Keratinocyte (primary cell): ENCODE measurements at regions not wholly inside any gene's neighbourhood (a gene's known extent, or its start where the extent isn't known, plus 50 kb on each side); places are given as distances from the start of the nearest gene placed in this dataset.

Source experiments
- DNase-seq: peaks from one replicate; pipeline ENCODE4 v3.0.0-alpha.2; 2011; ENCODE audit warnings: low read depth, missing footprints, low spot score
- FAIRE-seq: peaks from 2 replicates; lab custom pipeline; 2011; peaks lifted over from hg19 to GRCh38; lab: Jason Lieb, UNC
- H2AFZ ChIP-seq: 2 replicates; pipeline ENCODE4 v1.6.0; 2012; ENCODE audit warnings: low read length, control low read depth, inconsistent platforms; ENCODE audit not compliant: control insufficient read depth
- H3K27ac ChIP-seq: 2 replicates; pipeline ENCODE4 v1.5.1; 2011; ENCODE audit warnings: low read length; ENCODE audit not compliant: control insufficient read depth, insufficient read depth
- H3K27me3 ChIP-seq: 3 replicates; pipeline ENCODE4 v1.6.0; 2011; ENCODE audit warnings: low read length; ENCODE audit not compliant: control insufficient read depth, insufficient read depth; ENCODE audit errors: extremely low read depth
- H3K36me3 ChIP-seq, 2 experiments: 2 replicates in 1 of 2; 3 replicates in 1 of 2; pipeline ENCODE4 v1.5.1; 2011; ENCODE audit warnings: low read length in 2 of 2, mild to moderate bottlenecking in 1 of 2; ENCODE audit not compliant: control insufficient read depth in 2 of 2, insufficient read depth in 2 of 2; ENCODE audit errors: extremely low read depth in 1 of 2
- H3K4me1 ChIP-seq: 3 replicates; pipeline ENCODE4 v1.5.1; 2011; ENCODE audit warnings: low read length; ENCODE audit not compliant: control insufficient read depth, insufficient read depth; ENCODE audit errors: extremely low read depth
- H3K4me2 ChIP-seq: 3 replicates; pipeline ENCODE4 v1.6.0; 2011; ENCODE audit warnings: low read depth, low read length; ENCODE audit not compliant: control insufficient read depth, insufficient read depth; ENCODE audit errors: extremely low read depth
- H3K4me3 ChIP-seq, 3 experiments: fragments of 200-600 bp in 1 of 3; sonication (generic) in 1 of 3; 2 replicates in 2 of 3; 3 replicates in 1 of 3; pipeline ENCODE4 v1.5.1; 2011 to 2016; ENCODE audit warnings: low read length in 3 of 3, mild to moderate bottlenecking in 3 of 3, control low read depth in 2 of 3, inconsistent platforms in 1 of 3, low read depth in 1 of 3, mixed read lengths in 1 of 3, mixed run types in 1 of 3, moderate library complexity in 1 of 3; ENCODE audit not compliant: control insufficient read depth in 2 of 3, insufficient read depth in 2 of 3; ENCODE audit errors: extremely low read depth in 1 of 3
- H3K79me2 ChIP-seq: 2 replicates; pipeline ENCODE4 v1.6.0; 2012; ENCODE audit warnings: low read length; ENCODE audit not compliant: control insufficient read depth, insufficient read depth
- H3K9ac ChIP-seq: 3 replicates; pipeline ENCODE4 v1.6.0; 2011; ENCODE audit warnings: low read length; ENCODE audit not compliant: control insufficient read depth, insufficient read depth; ENCODE audit errors: extremely low read depth
- H3K9me1 ChIP-seq: 3 replicates; pipeline ENCODE4 v1.6.0; 2011; ENCODE audit warnings: low read length; ENCODE audit not compliant: control insufficient read depth, insufficient read depth; ENCODE audit errors: extremely low read depth
- H3K9me3 ChIP-seq: 2 replicates; pipeline ENCODE4 v1.5.1; 2012; ENCODE audit warnings: low read depth, low read length; ENCODE audit not compliant: control insufficient read depth
- H4K20me1 ChIP-seq: 3 replicates; pipeline ENCODE4 v1.6.0; 2011; ENCODE audit warnings: low read length; ENCODE audit not compliant: control insufficient read depth, insufficient read depth; ENCODE audit errors: extremely low read depth
- EZH2 ChIP-seq: IDR thresholded peaks from one replicate; pipeline ENCODE4 v1.6.1; 2012; ENCODE audit warnings: inconsistent platforms, mild to moderate bottlenecking, low read length, moderate library complexity
- dilution Hi-C: fragments of 300-500 bp; cut with MboI; formaldehyde crosslinking; loops from one replicate; pipeline ENCODE4 v1.7.0; 2020; ENCODE audit warnings: low sequenced_read_pairs; ENCODE audit not compliant: extremely low pct_ligation_motif_present
- TF ChIP-seq, protein P1 (sequence below), 3 experiments: IDR thresholded peaks in 1 of 3; conservative IDR thresholded peaks in 1 of 3; optimal IDR thresholded peaks in 1 of 3; 2 replicates in 2 of 3; 3 replicates in 1 of 3; pipeline versions ENCODE3 to v1.5.1; 2011; ENCODE audit warnings: low read length in 3 of 3, mild to moderate bottlenecking in 3 of 3, moderate library complexity in 2 of 3, control low read depth in 1 of 3, inconsistent platforms in 1 of 3; ENCODE audit not compliant: insufficient read depth in 2 of 3; ENCODE audit errors: extremely low read depth in 1 of 3

DNA sequence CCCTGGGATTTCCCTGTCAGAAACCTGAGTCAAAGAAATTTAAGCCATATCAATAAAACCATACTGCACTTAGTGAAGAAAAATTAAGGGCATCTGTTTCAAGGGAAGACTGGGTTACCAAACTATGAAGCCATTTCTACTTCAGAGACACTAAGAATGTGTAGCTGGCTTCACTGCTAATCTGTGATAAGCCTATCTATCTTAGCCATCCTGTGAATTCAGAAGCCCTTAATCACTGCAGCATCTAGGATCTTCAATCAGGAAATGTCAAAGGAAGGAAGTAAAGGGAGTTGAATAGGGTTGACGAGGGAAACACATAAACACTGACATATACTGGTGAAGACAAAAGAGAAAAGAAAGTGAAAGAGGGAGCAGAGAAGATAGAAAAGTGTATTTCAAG lies 777.6 kb upstream of the DIAPH2 start:
- Histone ChIP-seq H4K20me1 (no peaks in the 10 kb centered on the region), H3K36me3 (no peaks in the 10 kb centered on the region), H3K27ac (no peak overlapping the region), H3K9me3 (no peaks in the 10 kb centered on the region), H3K79me2 (no peaks in the 10 kb centered on the region), H3K4me3 (no peak overlapping the region), H3K9me1 (no peaks in the 10 kb centered on the region), H2AFZ (no peak overlapping the region), H3K4me2 (no peak overlapping the region), H3K9ac (no peak overlapping the region), H3K4me1 (no peaks in the 10 kb centered on the region), H3K27me3 (no peaks in the 10 kb centered on the region)
- DNase-seq (no peak), FAIRE-seq (no peak)
- dilution Hi-C loops = no loop called here
- TF ChIP-seq, protein P1, sequence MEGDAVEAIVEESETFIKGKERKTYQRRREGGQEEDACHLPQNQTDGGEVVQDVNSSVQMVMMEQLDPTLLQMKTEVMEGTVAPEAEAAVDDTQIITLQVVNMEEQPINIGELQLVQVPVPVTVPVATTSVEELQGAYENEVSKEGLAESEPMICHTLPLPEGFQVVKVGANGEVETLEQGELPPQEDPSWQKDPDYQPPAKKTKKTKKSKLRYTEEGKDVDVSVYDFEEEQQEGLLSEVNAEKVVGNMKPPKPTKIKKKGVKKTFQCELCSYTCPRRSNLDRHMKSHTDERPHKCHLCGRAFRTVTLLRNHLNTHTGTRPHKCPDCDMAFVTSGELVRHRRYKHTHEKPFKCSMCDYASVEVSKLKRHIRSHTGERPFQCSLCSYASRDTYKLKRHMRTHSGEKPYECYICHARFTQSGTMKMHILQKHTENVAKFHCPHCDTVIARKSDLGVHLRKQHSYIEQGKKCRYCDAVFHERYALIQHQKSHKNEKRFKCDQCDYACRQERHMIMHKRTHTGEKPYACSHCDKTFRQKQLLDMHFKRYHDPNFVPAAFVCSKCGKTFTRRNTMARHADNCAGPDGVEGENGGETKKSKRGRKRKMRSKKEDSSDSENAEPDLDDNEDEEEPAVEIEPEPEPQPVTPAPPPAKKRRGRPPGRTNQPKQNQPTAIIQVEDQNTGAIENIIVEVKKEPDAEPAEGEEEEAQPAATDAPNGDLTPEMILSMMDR (optimal IDR thresholded peaks at IDR 0.05 in 1 of 3, IDR thresholded peaks at IDR 0.05 in 1 of 3, conservative IDR thresholded peaks at IDR 0.05 in 1 of 3; ENCODE audit: extremely low read depth in 1 of 3, insufficient read depth in 2 of 3, low read length in 3 of 3) = no peak
- no peak for TF ChIP-seq EZH2

GRCh38 chrX:95911062-95911461 lies 773.6 kb upstream of the DIAPH2 start:
- H2AFZ ChIP-seq = no peak overlapping the region
- no peak overlapping the region for H3K27ac ChIP-seq
- DNase-seq (no peak), FAIRE-seq (no peak)
- no peaks in the 10 kb centered on the region for H3K79me2 ChIP-seq
- no peaks in the 10 kb centered on the region for H3K9me3 ChIP-seq
- H3K27me3 ChIP-seq = no peaks in the 10 kb centered on the region
- H3K36me3 ChIP-seq = no peaks in the 10 kb centered on the region
- H3K4me1 ChIP-seq = no peaks in the 10 kb centered on the region
- no peak overlapping the region for H3K9ac ChIP-seq
- TF ChIP-seq, protein P1 (optimal IDR thresholded peaks at IDR 0.05 in 1 of 3, IDR thresholded peaks at IDR 0.05 in 1 of 3, conservative IDR thresholded peaks at IDR 0.05 in 1 of 3; ENCODE audit: extremely low read depth in 1 of 3, insufficient read depth in 2 of 3, low read length in 3 of 3) = no peak
- no peak for TF ChIP-seq EZH2
- no peak overlapping the region for H3K4me3 ChIP-seq
- no peaks in the 10 kb centered on the region for H3K9me1 ChIP-seq
- no peaks in the 10 kb centered on the region for H4K20me1 ChIP-seq
- no peak overlapping the region for H3K4me2 ChIP-seq
- dilution Hi-C loops = no loop called here
